Uterus (tissue), 3 donors: ENCODE measurements at regions not wholly inside any gene's neighbourhood (a gene's known extent, or its start where the extent isn't known, plus 50 kb on each side); places are given as distances from the start of the nearest gene placed in this dataset.
"Not testable (repeated sequence)": the region's sequence is repeated elsewhere in the genome, so short reads cannot be mapped to it uniquely, and the experiment has no call there.

Experiments used
- DNase-seq, 2 donors: peaks; one replicate each; pipeline ENCODE4 v3.0.0-alpha.2; 2019 to 2020
- H3K27ac ChIP-seq, 2 donors: fragments of 200-600 bp; sonication (generic); 1 replicate in 1 of 2; 2 replicates in 1 of 2; pipeline ENCODE4 v1.5.1; 2016 to 2018
- H3K27me3 ChIP-seq, 2 donors: fragments of 200-600 bp; sonication (generic); one replicate each; pipeline ENCODE4 v1.5.1; 2018 to 2019; ENCODE audit warnings: control low read depth in 1 of 2
- H3K36me3 ChIP-seq, 2 donors: fragments of 200-600 bp; sonication (generic); one replicate each; pipeline ENCODE4 v1.5.1; 2019; ENCODE audit warnings: control low read depth in 1 of 2
- H3K4me1 ChIP-seq, 2 donors: fragments of 200-600 bp; sonication (generic); one replicate each; pipeline ENCODE4 v1.5.1; 2018 to 2019; ENCODE audit warnings: control low read depth in 1 of 2
- H3K4me3 ChIP-seq, 2 donors: fragments of 200-600 bp; sonication (generic); 1 replicate in 1 of 2; 2 replicates in 1 of 2; pipeline ENCODE4 v1.5.1; 2018 to 2019; ENCODE audit warnings: mild to moderate bottlenecking in 1 of 2
- H3K9me3 ChIP-seq, 2 donors: fragments of 200-600 bp; sonication (generic); one replicate each; pipeline ENCODE4 v1.5.1; 2019; ENCODE audit warnings: control low read depth in 1 of 2
- POLR2A ChIP-seq, 2 donors: fragments of 450-650 bp; IDR thresholded peaks; one replicate each; pipeline ENCODE4 v1.6.1; 2016; ENCODE audit warnings: antibody characterized with exemption in 2 of 2, mild to moderate bottlenecking in 1 of 2, moderate library complexity in 1 of 2
- intact Hi-C: fragments of 100-400 bp; cut with DNase I; formaldehyde crosslinking; loops from one replicate; pipeline ENCODE4 v1.15.1; 2023; ENCODE audit warnings: low total_unique reads
- TF ChIP-seq, protein P1 (sequence below), 4 experiments: fragments of 200-600 bp in 2 of 4; fragments of 450-650 bp in 2 of 4; sonication (generic) in 2 of 4; IDR thresholded peaks; one replicate each; pipeline ENCODE4 v1.5.1; 2016 to 2019; ENCODE audit warnings: antibody characterized with exemption in 4 of 4, mild to moderate bottlenecking in 2 of 4, moderate library complexity in 1 of 4
- donor health status: DM: yes; HTN: yes; CAD: no.

DNA sequence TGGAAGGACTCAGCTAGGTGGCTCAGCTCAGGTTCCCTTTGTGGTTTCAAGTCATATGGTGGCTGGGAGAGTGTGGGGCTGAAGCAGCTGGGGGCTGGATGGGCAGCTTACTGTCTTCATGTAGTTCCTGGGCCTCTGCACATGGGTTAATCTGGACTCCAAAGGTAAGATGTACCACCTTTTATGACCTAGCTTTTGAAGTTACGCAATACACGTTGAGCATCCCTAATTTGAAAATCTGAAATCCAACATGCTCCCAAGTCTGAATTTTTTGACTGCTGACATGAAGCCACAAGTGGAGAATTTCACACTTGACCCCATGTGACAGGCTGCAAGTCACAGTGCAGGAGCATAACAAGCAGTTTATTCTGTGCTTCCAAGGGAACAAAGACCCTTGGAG, 173.7 kb downstream of the KBTBD8 start:
- H3K27me3 ChIP-seq = no peaks in the 10 kb centered on the region
- intact Hi-C loops = no loop called here
- H3K27ac ChIP-seq = no peak overlapping the region
- TF ChIP-seq, protein P1, sequence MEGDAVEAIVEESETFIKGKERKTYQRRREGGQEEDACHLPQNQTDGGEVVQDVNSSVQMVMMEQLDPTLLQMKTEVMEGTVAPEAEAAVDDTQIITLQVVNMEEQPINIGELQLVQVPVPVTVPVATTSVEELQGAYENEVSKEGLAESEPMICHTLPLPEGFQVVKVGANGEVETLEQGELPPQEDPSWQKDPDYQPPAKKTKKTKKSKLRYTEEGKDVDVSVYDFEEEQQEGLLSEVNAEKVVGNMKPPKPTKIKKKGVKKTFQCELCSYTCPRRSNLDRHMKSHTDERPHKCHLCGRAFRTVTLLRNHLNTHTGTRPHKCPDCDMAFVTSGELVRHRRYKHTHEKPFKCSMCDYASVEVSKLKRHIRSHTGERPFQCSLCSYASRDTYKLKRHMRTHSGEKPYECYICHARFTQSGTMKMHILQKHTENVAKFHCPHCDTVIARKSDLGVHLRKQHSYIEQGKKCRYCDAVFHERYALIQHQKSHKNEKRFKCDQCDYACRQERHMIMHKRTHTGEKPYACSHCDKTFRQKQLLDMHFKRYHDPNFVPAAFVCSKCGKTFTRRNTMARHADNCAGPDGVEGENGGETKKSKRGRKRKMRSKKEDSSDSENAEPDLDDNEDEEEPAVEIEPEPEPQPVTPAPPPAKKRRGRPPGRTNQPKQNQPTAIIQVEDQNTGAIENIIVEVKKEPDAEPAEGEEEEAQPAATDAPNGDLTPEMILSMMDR (IDR thresholded peaks at IDR 0.05) = no peak
- no peak for TF ChIP-seq POLR2A (IDR thresholded peaks at IDR 0.05)
- H3K9me3 ChIP-seq = no peaks in the 10 kb centered on the region
- H3K4me3 ChIP-seq = no peak overlapping the region
- H3K36me3 ChIP-seq = no peaks in the 10 kb centered on the region
- DNase-seq = no peak
- H3K4me1 ChIP-seq = no peaks in the 10 kb centered on the region

GRCh38 chr3:67173130-67173529, 175.0 kb downstream of the KBTBD8 start:
- H3K4me3 ChIP-seq, DNase-seq, H3K36me3 ChIP-seq, H3K27me3 ChIP-seq, H3K4me1 ChIP-seq, intact Hi-C loops, H3K27ac ChIP-seq, H3K9me3 ChIP-seq: not testable (repeated sequence)

DNA sequence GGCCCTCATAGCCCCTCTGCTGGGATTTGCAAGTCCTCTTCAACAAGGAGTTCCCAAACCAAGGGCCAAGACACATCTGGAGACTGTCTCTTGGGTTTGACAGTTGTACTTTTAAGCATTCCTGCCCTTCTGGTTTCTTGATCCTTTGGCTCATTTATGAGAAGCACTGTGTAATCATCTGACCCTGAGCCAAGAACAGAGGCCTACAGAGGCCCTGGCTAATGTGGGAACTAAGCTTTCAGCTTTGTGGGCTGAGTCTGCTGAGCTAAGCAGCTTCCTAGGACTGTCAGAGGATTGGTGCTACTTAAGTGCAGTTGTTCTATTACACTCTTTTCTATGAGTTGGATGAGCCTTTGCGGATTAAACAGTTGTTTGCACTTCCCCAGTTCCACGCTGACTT, 178.3 kb downstream of the KBTBD8 start:
- no peak overlapping the region for H3K4me3 ChIP-seq
- H3K4me1 ChIP-seq = no peaks in the 10 kb centered on the region
- intact Hi-C loops = no loop called here
- DNase-seq = no peak
- TF ChIP-seq, protein P1 (IDR thresholded peaks at IDR 0.05) = no peak
- TF ChIP-seq POLR2A (IDR thresholded peaks at IDR 0.05) = no peak
- no peak overlapping the region for H3K27ac ChIP-seq
- no peaks in the 10 kb centered on the region for H3K36me3 ChIP-seq
- H3K9me3 ChIP-seq = no peaks in the 10 kb centered on the region
- H3K27me3 ChIP-seq = no peaks in the 10 kb centered on the region

GRCh38 chr3:67192466-67192865, 194.4 kb downstream of the KBTBD8 start:
- Histone ChIP-seq H3K36me3 (no peaks in the 10 kb centered on the region), H3K4me3 (no peak overlapping the region), H3K4me1 (no peaks in the 10 kb centered on the region), H3K27me3 (no peaks in the 10 kb centered on the region), H3K27ac (no peak overlapping the region), H3K9me3 (no peaks in the 10 kb centered on the region)
- no peak for DNase-seq
- TF ChIP-seq POLR2A (IDR thresholded peaks at IDR 0.05) = no peak
- TF ChIP-seq, protein P1 (IDR thresholded peaks at IDR 0.05) = no peak
- intact Hi-C loops = no loop called here

GRCh38 chr3:67196677-67197076, 198.6 kb downstream of the KBTBD8 start:
- TF ChIP-seq POLR2A (IDR thresholded peaks at IDR 0.05) = no peak
- TF ChIP-seq, protein P1 (IDR thresholded peaks at IDR 0.05) = no peak
- no peaks in the 10 kb centered on the region for H3K9me3 ChIP-seq
- no peak overlapping the region for H3K27ac ChIP-seq
- no peaks in the 10 kb centered on the region for H3K27me3 ChIP-seq
- no peak for DNase-seq
- intact Hi-C loops = no loop called here
- H3K36me3 ChIP-seq = no peaks in the 10 kb centered on the region
- no peaks in the 10 kb centered on the region for H3K4me1 ChIP-seq
- H3K4me3 ChIP-seq = no peak overlapping the region

- Histone ChIP-seq H3K9me3 (no peaks in the 10 kb centered on the region), H3K4me3 (no peak overlapping the region), H3K4me1 (no peaks in the 10 kb centered on the region), H3K27ac (no peak overlapping the region), H3K36me3 (no peaks in the 10 kb centered on the region), H3K27me3 (no peaks in the 10 kb centered on the region)
- intact Hi-C loops = no loop called here
- no peak for DNase-seq
- TF ChIP-seq POLR2A (IDR thresholded peaks at IDR 0.05) = no peak
- TF ChIP-seq, protein P1 (IDR thresholded peaks at IDR 0.05) = no peak
Observed at GRCh38 chr3:67198374-67198773, 200.3 kb downstream of the KBTBD8 start.
